Lung (tissue), 11 donors: ENCODE measurements at regions not wholly inside any gene's neighbourhood (a gene's known extent, or its start where the extent isn't known, plus 50 kb on each side); places are given as distances from the start of the nearest gene placed in this dataset.

Experiments used
- ATAC-seq: fragments of 200-7000 bp; cut with Tn5 transposase; one replicate; pipeline ENCODE4 v1.9.1; 2020; ENCODE audit warnings: moderate number of reproducible peaks; ENCODE audit not compliant: insufficient read depth, low FRiP score
- DNase-seq, 3 donors: peaks; one replicate each; pipeline ENCODE4 v3.0.0-alpha.2; 2013 to 2017
- H3K27ac ChIP-seq, 2 donors: one replicate each; pipeline ENCODE4 v1.5.1; 2013; ENCODE audit warnings: mild to moderate bottlenecking in 2 of 2, moderate library complexity in 2 of 2, control low read depth in 1 of 2, inconsistent platforms in 1 of 2, low read depth in 1 of 2, low read length in 1 of 2
- H3K27me3 ChIP-seq, 3 donors: one replicate each; pipeline ENCODE4 v1.5.1; 2013; ENCODE audit warnings: low read length in 2 of 3; ENCODE audit not compliant: control insufficient read depth in 3 of 3, insufficient read depth in 3 of 3
- H3K36me3 ChIP-seq, 4 donors: one replicate each; pipeline ENCODE4 v1.5.1; 2013; ENCODE audit warnings: low read length in 4 of 4, mild to moderate bottlenecking in 1 of 4, moderate library complexity in 1 of 4; ENCODE audit not compliant: control insufficient read depth in 4 of 4, insufficient read depth in 4 of 4
- H3K4me1 ChIP-seq, 5 donors: one replicate each; pipeline ENCODE4 v1.5.1; 2013; ENCODE audit warnings: low read length in 5 of 5, mild to moderate bottlenecking in 2 of 5, moderate library complexity in 1 of 5; ENCODE audit not compliant: control insufficient read depth in 5 of 5, insufficient read depth in 5 of 5
- H3K4me3 ChIP-seq: one replicate; pipeline ENCODE4 v1.5.1; 2013; ENCODE audit warnings: mild to moderate bottlenecking, control low read depth, moderate library complexity
- H3K9ac ChIP-seq, 2 donors: one replicate each; pipeline ENCODE4 v1.5.1; 2013; ENCODE audit warnings: low read length in 2 of 2, control low read depth in 1 of 2; ENCODE audit not compliant: insufficient read depth in 1 of 2
- H3K9me3 ChIP-seq, 4 donors: one replicate each; pipeline ENCODE4 v1.5.1; 2013; ENCODE audit warnings: low read length in 3 of 4, mild to moderate bottlenecking in 1 of 4, moderate library complexity in 1 of 4; ENCODE audit not compliant: control insufficient read depth in 4 of 4, insufficient read depth in 3 of 4
- WGBS, 2 donors: extraction: QIAGEN DNeasy Blood & Tissue Kit; methylation state at CpG; one replicate each; pipeline ENCODE4 v1.1.7; 2013; 5-methylcytosine and 5-hydroxymethylcytosine counted together
- TF ChIP-seq, protein P1 (sequence below): IDR thresholded peaks from 2 replicates; pipeline ENCODE4 v1.5.1; 2012; ENCODE audit warnings: mild to moderate bottlenecking; ENCODE audit errors: control extremely low read depth, extremely low read depth
- donor health status: control.
- donor health status: control.
- donor health status: Bipolar disorder and iron deficiency.
- donor health status: healthy.
- donor health status: DM: yes; HTN: yes; CAD: no.

GRCh38 chr12:23303821-23304220, 645.6 kb downstream of the SOX5 start:
- ATAC-seq (no peak), DNase-seq (no peak)
- Histone ChIP-seq H3K27me3 (no peaks in the 10 kb centered on the region), H3K9ac (no peak overlapping the region), H3K4me1 (no peaks in the 10 kb centered on the region), H3K27ac (no peak overlapping the region), H3K36me3 (no peaks in the 10 kb centered on the region), H3K4me3 (no peak overlapping the region), H3K9me3 (peaks cover 0 to 9% (median 1%) of the 10 kb centered on the region in 4 donors)
- WGBS, 2 donors = 95% methylated on average over 1 of the region's 1 CpG
- TF ChIP-seq, protein P1, sequence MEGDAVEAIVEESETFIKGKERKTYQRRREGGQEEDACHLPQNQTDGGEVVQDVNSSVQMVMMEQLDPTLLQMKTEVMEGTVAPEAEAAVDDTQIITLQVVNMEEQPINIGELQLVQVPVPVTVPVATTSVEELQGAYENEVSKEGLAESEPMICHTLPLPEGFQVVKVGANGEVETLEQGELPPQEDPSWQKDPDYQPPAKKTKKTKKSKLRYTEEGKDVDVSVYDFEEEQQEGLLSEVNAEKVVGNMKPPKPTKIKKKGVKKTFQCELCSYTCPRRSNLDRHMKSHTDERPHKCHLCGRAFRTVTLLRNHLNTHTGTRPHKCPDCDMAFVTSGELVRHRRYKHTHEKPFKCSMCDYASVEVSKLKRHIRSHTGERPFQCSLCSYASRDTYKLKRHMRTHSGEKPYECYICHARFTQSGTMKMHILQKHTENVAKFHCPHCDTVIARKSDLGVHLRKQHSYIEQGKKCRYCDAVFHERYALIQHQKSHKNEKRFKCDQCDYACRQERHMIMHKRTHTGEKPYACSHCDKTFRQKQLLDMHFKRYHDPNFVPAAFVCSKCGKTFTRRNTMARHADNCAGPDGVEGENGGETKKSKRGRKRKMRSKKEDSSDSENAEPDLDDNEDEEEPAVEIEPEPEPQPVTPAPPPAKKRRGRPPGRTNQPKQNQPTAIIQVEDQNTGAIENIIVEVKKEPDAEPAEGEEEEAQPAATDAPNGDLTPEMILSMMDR = no peak

GRCh38 chr12:23333938-23334337, 615.5 kb downstream of the SOX5 start:
- TF ChIP-seq, protein P1 = no peak
- Histone ChIP-seq H3K4me3 (no peak overlapping the region), H3K9ac (no peak overlapping the region), H3K27me3 (no peaks in the 10 kb centered on the region), H3K27ac (no peak overlapping the region), H3K9me3 (peaks cover 0 to 2% (median 0%) of the 10 kb centered on the region in 4 donors), H3K36me3 (no peaks in the 10 kb centered on the region), H3K4me1 (no peaks in the 10 kb centered on the region)
- 88 to 91% methylated on average over 2 of the region's 2 CpGs for WGBS, 2 donors
- DNase-seq (no peak), ATAC-seq (no peak)

DNA sequence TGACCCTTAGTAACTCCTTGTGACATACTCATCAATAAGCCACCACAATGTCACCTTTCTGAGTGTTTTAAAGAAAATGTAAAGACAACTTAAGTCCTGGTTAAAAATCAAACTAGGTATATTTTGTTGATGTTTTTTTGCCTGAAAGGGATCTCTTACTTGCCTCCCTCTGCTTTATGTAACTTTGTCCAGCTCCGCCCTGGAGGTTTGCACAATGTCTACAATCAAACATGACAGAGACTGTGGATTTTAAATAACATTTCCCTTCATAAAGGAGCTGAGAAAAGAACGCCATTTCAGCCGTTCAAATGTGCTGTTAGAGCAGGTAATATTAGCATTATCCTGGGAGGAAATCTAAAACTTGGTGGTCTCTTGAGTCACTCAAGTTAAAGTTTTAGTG, 613.9 kb downstream of the SOX5 start:
- Histone ChIP-seq H3K27me3 (no peaks in the 10 kb centered on the region), H3K9ac (no peak overlapping the region), H3K4me1 (no peaks in the 10 kb centered on the region), H3K4me3 (no peak overlapping the region), H3K36me3 (no peaks in the 10 kb centered on the region), H3K9me3 (peaks cover 0 to 1% (median 0%) of the 10 kb centered on the region in 4 donors), H3K27ac (no peak overlapping the region)
- no peak for ATAC-seq
- DNase-seq = no peak
- TF ChIP-seq, protein P1 = no peak
- WGBS, 2 donors = 82 to 89% methylated on average over 3 of the region's 3 CpGs

DNA sequence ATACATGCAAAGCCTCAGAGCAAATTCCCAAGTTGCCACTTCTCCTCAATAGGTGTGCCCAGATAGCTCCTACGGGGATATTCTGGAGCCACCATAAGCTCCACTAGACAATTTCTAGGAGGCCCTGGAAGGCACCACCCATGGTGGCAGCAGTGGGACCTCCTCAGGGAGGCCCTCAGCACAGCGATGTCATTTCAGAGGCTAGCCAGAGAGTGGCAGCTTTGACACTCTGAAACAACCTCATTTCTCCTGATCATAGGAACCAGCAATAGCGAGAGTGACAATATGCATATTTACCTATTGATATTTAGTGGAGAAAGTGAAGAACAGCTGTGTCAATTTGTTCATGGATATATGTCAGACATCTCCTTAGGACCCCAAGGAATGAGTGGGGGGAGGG, 612.3 kb downstream of the SOX5 start:
- TF ChIP-seq, protein P1 = no peak
- Histone ChIP-seq H3K36me3 (no peaks in the 10 kb centered on the region), H3K9ac (no peak overlapping the region), H3K4me3 (no peak overlapping the region), H3K4me1 (no peaks in the 10 kb centered on the region), H3K27ac (no peak overlapping the region), H3K27me3 (no peaks in the 10 kb centered on the region), H3K9me3 (no peaks in the 10 kb centered on the region)
- DNase-seq (no peak), ATAC-seq (no peak)
- 83 to 90% methylated on average over 3 of the region's 3 CpGs for WGBS, 2 donors
